ENCODE measurements at regions not wholly inside any gene's neighbourhood (a gene's known extent, or its start where the extent isn't known, plus 50 kb on each side); places are given as distances from the start of the nearest gene placed in this dataset.

GRCh38 chrY:15466891-15467290 lies 942.6 kb downstream of the NLGN4Y start:
- no peaks in the 10 kb centered on the region for H3K9me2 ChIP-seq (ENCODE audit: insufficient read depth)
- ATAC-seq (no peak), DNase-seq (ENCODE audit: low spot score) (no peak)
- H3K27me3 ChIP-seq (ENCODE audit: insufficient read depth): no peaks in the 10 kb centered on the region
- no peak overlapping the region for H2AFZ ChIP-seq
- Mint-ChIP-seq H3K9me3 (no peaks in the 10 kb centered on the region; the same call in 2 of the 3 replicates), H3K4me3 (no peak overlapping the region), H3K27me3 (ENCODE audit: insufficient read depth, low read depth, poor library complexity) (no peaks in the 10 kb centered on the region), H3K4me1 (peaks cover 13% of the 10 kb centered on the region), H3K27ac (no peak overlapping the region), H3K36me3 (ENCODE audit: low read depth) (no peaks in the 10 kb centered on the region)
- no peaks in the 10 kb centered on the region for H3F3A ChIP-seq (replicated peaks; ENCODE audit: low read depth)
- H3K79me2 ChIP-seq (replicated peaks; ENCODE audit: insufficient read depth): no peaks in the 10 kb centered on the region
- H3K4me3 ChIP-seq: no peak overlapping the region
- peaks cover 14% of the 10 kb centered on the region for H3K4me1 ChIP-seq (ENCODE audit: insufficient read depth)
- no peaks in the 10 kb centered on the region for H3K36me3 ChIP-seq (ENCODE audit: insufficient read depth)
- no peak overlapping the region for H3K4me2 ChIP-seq
- no peak for TF ChIP-seq EZH2phosphoT487 (IDR thresholded peaks at IDR 0.05; ENCODE audit: unreplicated experiment)
- no peak overlapping the region for H3K27ac ChIP-seq (ENCODE audit: low read depth)
- no peaks in the 10 kb centered on the region for H4K20me1 ChIP-seq (replicated peaks; ENCODE audit: insufficient read depth)

- no peak for DNase-seq (ENCODE audit: low spot score)
- no peak overlapping the region for H2AFZ ChIP-seq
Measured at GRCh38 chrY:15468091-15468490, 943.8 kb downstream of the NLGN4Y start.

More at GRCh38 chrY:15468091-15468490, 943.8 kb downstream of the NLGN4Y start:
- Histone ChIP-seq H3F3A (replicated peaks; ENCODE audit: low read depth) (no peaks in the 10 kb centered on the region), H3K79me2 (replicated peaks; ENCODE audit: insufficient read depth) (no peaks in the 10 kb centered on the region), H3K4me2 (no peak overlapping the region), H3K36me3 (ENCODE audit: insufficient read depth) (no peaks in the 10 kb centered on the region), H3K27me3 (ENCODE audit: insufficient read depth) (no peaks in the 10 kb centered on the region), H4K20me1 (replicated peaks; ENCODE audit: insufficient read depth) (no peaks in the 10 kb centered on the region), H3K4me1 (ENCODE audit: insufficient read depth) (peaks cover 6% of the 10 kb centered on the region; the same call in 1 of the 2 replicates), H3K4me3 (no peak overlapping the region), H3K9me2 (ENCODE audit: insufficient read depth) (no peaks in the 10 kb centered on the region), H3K27ac (ENCODE audit: low read depth) (no peak overlapping the region)
- H3K27ac Mint-ChIP-seq: no peak overlapping the region
- ATAC-seq: no peak
- TF ChIP-seq ZNF331 (CRISPR knock-in tag; IDR thresholded peaks at IDR 0.05; ENCODE audit: low read depth) (no peak), REST (IDR thresholded peaks at IDR 0.05; ENCODE audit: unreplicated experiment) (no peak), JUNB (IDR thresholded peaks at IDR 0.05; ENCODE audit: unreplicated experiment) (no peak), ETS1 (IDR thresholded peaks at IDR 0.05) (no peak), POLR2AphosphoS5 (IDR thresholded peaks at IDR 0.05; ENCODE audit: low read depth) (no peak), ZNF462 (CRISPR knock-in tag; IDR thresholded peaks at IDR 0.05) (no peak)
- peaks cover 9% of the 10 kb centered on the region for H3K4me1 Mint-ChIP-seq
- no peaks in the 10 kb centered on the region for H3K27me3 Mint-ChIP-seq (ENCODE audit: insufficient read depth, low read depth, poor library complexity)
- no peak overlapping the region for H3K4me3 Mint-ChIP-seq
- H3K9me3 Mint-ChIP-seq: no peaks in the 10 kb centered on the region; the same call in 2 of the 3 replicates
- no peaks in the 10 kb centered on the region for H3K36me3 Mint-ChIP-seq (ENCODE audit: low read depth)
